ENCODE measurements at regions not wholly inside any gene's neighbourhood (a gene's known extent, or its start where the extent isn't known, plus 50 kb on each side); places are given as distances from the start of the nearest gene placed in this dataset.

DNA sequence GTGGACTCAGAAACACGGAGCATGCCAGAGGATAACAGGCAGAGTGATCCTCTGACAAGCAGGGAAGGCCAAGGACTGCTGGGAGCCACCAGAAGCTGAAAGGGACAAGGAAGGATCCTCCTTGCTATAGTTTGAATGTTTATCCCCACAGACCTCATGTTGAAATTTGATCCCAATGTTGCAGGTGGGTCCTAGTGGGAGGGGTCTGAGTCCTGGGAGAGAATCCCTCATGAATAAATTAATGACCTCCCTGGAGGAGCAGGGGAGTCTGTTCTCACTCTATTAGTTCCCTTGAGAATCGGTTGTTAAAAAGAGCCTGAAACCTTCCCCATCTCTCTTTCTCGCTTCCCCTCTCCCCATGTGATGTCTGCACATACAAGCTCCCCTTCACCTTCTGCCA lies 124.4 kb downstream of the FBXO15 start:
- no peak for DNase-seq

DNA sequence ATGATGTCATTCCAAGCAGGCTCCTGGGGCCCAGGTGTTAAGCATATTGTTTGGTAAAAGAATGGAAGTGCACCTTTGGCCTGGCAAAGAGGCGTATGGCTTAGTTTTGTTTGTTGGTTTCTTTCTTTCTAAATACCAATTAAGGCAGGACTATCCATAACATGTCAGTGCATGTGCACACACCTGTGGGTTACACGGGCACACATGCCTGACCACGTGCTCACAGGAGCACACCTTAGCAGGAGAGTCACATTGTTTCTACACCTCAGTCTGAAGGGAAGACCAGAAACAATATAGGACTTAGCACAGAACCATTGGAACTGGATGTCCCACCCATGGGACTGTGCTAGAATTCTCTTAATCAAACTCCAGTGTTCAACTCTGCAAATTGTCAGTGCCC lies 127.8 kb downstream of the FBXO15 start:
- DNase-seq = no peak

DNA sequence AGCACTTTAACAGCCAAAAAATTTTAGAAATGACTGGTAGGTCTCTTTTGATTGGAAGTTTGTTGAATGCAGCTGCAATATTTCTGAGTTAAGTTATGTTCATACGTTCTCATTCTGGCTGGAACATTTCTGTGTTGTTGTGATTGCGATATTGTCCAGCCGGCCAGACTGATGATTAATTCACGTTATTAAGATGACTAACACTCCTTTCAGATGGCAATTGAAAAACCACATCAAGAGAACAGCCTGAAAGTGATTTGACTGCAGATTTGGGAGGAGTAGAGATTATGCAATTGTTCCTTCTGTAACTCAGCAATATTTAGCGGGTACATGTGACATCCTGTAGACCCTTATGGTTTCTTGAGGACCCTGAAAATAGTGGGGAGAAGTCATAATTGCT lies 133.7 kb downstream of the FBXO15 start:
- DNase-seq = no peak

DNA sequence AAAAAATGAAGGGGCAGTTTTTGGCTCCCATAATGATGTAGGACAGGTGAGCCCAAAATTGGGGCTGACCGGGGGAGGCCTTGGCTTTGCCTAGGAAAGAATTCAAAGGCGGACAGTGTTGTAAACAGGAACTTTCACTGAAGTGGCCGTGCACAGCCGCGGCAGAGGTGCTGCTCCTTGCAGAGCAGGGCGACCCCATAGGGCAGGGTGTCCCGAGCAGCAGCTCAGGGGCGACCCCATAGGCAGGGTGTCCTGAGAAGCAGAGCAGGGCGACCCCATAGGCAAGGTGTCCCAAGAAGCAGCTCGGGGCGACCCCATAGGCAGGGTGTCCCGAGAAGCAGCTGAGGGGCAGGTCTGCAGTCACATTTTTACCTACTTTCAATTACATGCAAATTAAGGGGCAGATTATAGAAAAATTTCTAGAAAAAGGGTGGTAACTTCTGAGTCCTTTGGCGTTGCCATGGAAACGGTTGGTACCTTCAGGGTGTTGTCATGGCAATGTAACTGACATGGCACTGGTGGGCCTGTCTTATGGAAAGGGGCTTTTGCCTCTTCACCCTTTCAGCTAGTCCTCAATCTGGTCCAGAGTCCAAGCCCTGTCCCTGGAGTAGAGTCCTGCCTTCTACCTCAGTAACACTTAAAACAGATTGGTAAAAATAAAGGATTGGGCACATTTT lies 134.5 kb downstream of the FBXO15 start:
- no peak for DNase-seq

DNA sequence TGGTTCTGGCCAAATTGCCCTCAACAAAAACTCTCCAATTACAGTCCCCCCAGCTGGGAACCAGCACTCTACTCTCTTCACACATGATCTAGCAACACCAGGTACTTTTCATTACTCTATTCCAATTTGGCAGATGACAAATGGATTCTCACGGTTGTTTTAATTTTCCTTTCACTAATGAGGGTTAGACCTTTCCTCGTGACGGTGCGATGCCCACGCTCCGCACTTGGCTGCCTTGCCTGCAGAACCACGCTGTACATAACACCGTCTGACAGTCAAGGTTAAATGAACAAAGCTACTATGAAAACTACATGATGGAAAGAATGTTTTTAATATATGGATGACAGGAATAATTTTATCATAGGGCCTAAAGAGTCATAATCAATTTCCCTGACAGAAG lies 141.5 kb downstream of the FBXO15 start:
- DNase-seq = no peak

DNA sequence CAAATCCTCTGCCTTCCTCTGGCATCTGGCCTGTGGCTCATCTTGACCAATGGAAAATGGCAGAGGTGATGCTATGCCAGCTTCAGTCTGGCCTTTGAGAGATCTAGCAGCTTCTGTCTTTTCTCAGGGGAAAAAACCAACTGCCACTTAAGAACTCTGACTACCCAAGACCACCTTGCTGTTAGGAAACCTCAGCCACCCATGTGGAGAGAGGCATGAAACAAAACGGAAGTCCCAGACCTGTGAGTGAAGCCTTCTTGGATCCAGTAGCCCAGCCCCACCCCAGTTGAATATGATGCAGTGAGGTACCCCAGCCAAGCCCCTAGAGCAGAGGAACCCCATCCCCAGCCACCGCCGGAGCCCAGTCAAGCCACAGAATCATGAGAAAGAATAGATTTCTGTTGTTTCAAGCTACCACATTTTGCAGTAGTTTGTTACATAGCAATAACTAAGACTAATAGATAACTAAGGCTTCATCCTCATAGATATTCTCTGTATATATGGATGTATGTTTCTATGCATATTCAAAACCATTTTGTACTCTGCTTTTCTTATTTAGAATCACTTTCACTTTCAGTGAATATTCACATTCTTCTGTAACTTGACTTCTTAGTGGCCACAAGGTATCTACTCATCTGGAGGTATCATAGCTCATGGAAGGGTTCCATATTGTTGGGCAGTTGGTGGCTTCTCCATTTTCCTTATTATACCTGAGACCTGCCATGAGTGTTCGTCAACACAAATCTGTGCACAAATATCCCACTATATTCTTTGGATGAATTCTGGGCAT lies 142.1 kb downstream of the FBXO15 start:
- no peak for DNase-seq

DNA sequence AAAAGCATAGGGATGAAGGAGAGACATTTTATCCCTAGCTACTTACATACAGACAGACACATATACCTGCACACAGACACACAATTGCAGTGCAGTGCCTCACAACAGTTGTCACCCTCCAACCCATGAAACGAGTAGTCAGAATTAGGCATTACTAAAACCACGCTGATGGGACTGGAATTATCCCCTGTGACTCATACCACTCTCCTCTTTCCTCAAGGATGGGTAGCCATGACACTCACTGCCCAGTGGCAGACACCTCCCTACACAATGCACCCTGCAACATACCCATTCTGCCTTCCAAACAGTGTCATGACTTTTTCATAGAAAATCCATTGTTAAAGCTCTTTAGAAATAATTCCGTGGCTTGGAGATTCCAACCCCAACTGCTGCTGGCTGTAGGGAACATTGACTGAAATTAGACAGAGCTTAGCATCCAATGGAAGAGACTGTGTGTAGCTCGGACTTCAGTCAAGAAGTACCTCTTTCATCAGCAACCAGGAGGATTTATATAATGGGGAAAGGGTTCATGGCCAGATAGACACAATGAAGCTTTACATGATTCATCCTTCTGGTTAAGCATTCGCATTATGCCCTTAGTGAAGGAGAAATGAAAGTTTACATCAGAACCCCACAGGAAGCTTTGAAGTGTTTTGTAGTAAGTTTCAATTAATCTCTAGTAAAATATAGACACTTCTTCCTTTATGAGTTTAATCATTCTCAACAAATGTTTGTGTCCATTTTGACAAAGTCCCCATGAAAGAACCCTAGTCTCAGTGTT lies 155.2 kb downstream of the FBXO15 start:
- DNase-seq = no peak

DNA sequence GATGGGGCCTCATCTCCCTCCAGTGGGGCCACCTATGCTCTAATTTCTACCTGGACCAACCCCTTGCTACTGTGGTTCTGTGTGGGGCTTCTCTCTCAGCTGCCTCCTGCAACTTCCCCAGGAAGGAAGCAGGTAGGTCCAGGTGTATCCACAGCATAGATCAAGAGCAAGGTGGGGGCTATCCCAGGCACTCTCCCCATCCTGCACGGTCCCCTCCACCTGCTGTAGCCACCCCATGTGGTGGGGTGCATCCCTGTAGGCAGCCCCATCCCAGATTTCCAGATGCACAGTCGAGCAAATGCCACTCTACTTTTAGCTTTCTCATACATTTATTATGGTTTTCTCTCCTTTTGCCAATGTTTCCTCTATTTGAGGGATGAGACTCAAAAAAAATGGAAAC lies 156.1 kb downstream of the FBXO15 start:
- DNase-seq = no peak

DNA sequence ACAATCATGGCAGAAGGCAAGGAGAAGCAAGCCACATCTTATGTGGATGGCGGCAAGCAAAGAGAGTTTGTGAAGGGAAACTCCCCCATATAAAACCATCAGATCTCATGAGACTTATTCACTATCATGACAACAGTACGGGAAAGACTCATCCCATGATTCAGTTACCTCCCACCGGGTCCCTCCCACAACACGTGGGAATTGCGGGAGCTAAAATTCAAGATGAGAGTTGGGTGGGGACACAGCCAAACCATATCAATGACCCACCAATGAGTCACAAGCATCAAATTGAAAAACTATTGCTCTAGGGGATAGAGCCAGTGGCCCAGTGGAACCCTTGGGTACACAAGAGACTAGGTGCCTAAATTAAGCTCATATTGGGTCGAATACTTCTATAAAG lies 157.4 kb downstream of the FBXO15 start:
- no peak for DNase-seq

DNA sequence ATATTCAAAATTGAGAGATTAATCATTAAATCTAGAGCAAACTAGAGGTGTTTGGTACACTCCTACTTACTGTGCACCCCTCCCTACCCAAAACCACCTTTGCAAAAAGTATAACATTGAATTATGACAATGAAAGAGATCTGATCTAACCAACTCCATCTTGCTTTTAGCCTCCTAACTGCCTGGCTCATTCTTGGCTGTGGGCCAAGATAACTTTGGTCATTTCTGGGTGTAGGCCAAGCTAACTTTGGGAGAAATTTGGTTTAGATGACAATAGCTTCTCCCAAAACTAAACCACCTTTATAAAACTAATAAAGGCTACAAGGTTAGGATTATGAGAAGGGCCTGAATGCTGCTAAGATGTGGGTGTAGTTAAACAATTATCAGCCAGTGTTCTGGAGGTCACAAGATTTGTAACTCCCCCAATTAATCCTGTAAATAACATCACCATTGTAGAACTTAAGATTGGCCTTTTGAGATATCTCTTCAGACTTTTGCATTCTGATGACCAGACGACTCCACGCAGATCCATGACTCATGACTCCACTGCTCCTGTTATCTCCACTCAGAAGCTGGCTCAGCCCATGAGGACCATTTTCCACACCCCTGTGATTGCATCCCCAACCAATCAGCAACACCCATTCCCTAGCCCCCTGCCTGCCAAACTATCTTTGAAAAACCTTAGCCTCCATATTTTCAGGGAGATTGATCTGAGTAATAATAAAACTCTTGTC lies 160.2 kb downstream of the FBXO15 start:
- no peak for DNase-seq

DNA sequence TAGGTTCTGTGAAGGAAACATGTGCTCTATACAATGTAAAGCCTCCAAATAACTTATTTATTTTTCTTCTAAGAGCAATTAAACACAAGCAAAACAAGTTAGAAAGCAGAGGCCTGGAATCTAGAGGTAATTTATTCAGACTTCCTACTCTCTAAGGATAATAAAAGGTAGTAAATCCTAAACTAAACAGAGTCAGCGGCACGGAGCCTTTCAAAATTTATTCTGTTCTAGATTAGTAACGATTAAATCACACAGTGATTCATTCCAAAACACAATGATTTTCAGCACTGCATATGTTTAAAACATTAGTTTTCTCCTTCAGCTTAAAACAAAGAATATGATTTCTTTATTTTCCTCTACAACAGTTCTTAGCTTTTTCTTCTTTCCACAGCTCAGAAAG lies 160.9 kb downstream of the FBXO15 start:
- DNase-seq = no peak

DNA sequence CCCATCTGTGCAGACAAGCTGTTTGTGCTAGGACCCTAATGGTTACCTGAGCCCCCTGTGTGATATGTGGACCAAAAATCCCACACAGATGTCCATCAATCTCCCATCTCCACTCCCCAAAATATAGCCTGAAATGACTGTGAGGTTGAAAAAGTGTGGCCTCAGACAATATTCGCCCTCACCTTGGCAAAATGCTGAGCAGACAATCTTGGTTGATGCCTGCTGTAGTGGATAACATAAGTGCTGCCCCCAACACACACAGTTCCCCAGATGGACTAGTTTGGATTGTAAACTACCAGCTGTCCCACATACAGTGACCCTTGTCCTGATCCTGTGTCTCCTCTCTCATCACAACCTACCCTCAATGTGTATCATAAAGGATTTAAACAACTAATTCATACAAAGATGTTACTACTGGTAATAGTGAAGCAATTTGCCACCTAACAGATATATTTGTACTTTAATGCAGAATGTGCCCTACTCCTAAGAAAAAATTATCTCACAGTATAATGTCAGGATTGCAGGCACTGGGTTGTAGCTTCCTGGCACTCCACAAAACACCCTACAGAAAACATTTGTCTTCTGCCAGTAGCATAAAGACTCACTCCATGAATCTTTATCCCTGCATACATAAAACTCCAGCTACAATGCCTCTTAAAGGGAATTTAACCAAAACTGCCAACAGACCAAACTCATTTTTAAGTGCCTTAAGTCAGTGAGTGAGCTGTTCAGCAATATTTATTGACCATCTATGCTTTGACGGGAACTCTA lies 161.6 kb downstream of the FBXO15 start:
- DNase-seq = no peak

DNA sequence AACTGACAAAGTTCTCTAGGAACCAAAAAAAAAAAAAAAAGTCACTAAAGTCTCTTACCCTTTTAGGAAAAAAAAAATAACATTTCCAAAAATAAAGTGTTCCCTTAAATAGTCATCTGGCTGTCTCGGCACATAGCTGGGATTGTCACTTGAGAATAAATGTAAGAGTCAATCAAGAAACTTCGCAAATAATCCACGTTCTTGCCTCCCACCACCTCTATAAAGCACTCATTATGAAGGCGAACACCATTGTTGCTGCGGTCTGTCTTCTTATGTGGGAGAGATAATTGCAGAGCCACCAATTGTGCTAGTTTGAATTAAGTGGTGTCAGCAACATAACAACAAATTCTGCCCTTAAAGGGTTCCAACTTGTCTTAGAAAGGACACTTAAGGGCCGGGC lies 163.7 kb downstream of the FBXO15 start:
- no peak for DNase-seq

DNA sequence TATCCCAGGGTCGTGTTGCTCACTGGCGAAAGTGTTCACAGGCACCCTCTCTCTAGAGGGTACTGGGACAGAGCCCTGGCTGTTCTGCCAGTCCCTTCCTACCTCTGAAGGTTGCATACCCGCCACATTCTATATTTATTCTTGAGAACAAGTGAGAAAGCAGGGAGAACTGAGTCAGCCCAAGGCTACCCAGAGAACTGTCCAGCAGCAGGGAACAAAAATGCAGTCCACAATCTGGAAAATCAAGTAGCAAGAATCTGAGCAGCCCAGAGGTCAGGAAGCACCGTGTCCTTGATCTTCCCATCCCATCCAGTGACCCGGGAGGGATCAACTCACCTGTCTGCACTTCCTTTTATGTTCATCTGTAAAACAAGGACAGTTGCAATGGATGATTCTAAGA lies 164.1 kb downstream of the FBXO15 start:
- no peak for DNase-seq

DNA sequence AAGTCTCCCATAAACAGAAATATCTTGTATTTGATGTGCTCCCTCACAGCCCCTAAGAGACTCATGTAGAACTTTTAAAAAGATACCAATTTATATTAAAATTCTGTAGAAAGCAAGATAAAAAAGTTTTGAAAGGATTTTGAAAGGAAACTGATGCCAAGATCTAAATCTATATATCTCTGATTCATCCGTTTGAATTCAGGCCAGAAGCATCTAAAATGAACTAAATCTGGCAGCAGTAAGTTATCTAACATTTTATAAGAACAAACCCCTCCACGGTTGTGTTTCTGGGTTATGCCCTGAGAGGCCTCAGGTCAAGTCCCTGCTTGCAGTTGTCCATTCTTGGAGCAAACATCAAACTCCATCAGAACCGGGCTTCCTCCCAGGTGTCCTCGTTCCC lies 165.8 kb downstream of the FBXO15 start:
- no peak for DNase-seq

DNA sequence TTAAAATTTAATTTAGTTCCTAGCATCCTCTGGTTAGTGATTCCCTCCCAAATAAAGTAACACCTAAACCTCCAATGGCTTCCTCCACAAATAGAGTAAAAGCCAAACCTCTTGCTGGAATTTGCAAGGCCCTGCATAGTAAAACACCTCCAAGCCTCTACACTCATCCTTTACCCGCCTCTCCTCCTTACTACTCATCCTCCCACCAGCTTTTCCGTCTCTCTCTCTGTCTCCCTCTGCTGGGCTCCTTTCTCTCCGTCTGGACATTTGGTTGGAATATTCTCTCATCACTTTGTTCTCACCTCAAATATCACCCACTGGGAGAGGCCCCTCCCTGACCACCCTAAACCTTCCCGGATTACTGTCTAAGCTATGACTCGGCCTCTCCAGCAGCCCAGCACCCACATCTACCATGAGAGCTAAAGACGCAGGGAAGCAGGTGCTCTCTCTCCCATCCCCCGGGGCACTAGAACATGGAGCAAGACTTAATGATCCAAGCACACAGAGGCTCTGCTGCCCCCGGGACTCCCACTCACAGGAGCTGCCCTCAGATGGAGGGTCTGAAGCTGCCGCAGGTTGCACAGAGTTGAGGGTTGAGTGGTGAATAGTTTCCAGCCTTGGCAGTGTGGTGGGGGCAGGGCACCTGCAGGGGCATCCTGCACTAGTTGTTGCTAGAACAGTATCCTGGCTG lies 167.2 kb downstream of the FBXO15 start:
- no peak for DNase-seq

DNA sequence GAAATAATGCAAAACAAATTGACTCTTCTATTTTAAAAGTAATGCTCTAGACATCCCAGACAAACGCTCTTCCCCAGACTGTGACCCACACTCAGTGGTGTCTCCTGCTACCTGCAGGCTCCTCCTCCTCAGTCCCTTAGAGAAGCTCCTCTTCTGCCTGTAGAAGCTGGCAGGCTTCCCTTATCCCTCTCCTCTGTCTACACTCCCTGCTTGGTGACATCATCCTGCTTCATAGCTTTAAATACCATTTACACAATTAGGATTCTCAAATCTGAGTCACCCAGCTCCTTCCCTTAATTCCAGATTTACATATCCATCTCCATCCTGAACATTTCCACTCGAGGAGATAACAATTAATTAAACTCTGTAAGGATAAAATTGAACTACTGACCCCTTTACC lies 167.9 kb downstream of the FBXO15 start:
- DNase-seq = no peak

DNA sequence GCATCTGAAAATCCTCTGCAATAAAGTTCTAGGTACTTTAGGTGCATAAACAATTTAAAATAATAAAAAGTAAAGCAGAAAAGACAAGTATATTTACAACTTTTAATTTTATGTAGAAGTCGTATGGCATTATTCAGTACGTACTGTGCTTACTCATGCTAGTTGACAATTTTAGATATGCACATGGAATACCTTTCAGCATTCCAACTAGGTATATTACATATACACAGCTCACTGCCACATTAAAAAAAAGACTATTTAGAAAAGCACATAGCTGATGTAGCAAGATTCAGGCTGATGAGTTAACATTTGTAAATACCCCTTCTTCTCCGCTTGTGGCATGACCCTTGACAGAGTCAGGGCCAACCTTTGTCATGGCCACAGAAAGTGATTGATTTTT lies 171.2 kb downstream of the FBXO15 start:
- no peak for DNase-seq

DNA sequence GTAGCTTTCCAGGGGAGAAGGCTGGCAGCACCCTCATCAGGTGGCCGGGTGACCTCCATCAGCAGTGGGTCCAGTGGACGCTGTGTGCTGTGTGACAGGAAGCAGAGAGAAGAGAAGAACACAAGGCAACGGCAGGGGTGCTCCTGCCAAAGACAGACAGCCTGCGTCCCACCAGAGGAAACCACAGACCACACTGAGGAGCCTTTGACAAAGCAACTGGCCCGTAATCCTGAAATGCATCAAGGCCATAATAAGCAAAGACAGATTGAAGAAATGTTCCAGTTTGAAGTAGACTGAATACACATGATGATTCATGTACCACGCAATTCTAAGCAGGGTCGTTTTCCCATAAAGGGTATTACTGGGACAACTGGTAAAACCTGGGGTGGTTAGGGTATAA lies 172.4 kb downstream of the FBXO15 start:
- DNase-seq = no peak

DNA sequence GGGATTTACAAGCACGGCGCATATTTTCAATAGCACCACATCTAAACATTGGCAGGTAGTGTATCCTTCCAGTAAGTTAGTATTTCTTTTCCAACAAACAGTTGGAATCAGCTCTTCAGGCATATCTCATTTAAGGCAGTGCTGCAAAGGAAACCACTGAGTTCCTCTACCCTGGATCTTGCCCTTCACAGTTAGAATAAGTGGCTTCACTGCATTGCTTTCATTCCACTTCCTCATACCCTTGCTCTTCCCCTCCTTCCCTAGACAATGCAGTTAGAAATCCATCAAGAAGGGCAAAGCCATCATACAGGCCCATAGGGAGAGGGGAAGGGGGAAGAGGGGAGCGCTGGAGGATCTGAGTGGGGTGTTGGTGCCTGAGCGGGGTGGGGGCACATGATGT lies 173.7 kb downstream of the FBXO15 start:
- no peak for DNase-seq

DNA sequence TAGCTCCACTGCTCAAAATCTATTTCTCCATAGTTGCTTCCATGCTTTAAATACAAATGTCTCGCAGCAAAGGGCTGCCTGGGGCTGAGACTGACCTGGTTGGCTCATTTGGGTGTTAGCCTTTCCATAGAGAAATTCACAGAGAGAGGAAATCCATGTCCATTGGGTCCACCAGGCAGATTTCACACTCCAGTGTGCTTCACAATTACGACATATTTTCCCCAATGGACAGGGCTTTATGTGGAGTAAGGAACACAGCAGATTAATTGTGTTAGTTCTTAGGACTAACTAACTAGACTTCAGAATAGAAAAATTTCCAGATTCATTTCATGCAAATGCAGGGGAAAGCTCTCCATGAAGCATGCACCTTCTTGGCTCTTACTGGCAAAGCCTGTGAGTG lies 180.7 kb downstream of the FBXO15 start:
- no peak for DNase-seq

DNA sequence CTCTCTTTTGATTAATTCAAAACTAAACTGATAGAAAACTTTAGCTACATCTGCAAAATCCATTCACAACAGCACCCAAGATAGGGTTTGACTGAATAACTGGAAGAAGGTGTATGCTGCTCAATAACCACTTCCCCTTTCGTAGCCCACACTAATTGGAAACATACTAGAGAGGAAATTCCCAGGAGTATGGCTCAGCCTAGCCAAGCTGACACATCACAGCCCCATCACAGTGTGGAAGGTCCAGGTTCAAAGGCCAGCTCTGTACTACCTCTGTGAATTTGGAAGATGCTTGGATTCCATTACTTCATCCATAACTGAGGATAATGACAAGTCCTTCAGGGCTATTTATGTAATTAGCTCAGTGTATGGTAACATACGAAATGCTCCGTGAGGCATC lies 185.4 kb downstream of the FBXO15 start:
- DNase-seq = no peak
